ENCODE measurements at regions not wholly inside any gene's neighbourhood (a gene's known extent, or its start where the extent isn't known, plus 50 kb on each side); places are given as distances from the start of the nearest gene placed in this dataset.

DNA sequence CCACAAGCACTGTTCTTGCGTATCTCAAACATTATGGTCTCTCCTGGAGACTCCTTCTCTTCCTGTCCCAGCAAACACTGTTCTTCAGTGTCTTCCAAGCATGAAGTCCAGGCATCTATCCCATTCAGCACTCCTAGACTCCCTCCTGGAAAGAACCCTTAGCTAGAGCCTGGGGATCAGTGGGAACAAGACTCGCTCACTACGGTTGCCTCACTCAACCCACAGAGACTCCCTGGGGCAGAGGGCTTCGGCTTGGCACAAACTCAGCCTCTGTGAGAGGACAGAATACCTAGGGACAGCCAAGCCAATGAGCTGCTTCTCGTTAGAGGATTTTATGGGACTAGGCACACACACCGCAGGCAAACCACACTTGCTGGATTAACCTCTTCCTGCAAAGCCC, 86.5 kb upstream of the IPO9 start (continued):
- TF ChIP-seq, protein P1, sequence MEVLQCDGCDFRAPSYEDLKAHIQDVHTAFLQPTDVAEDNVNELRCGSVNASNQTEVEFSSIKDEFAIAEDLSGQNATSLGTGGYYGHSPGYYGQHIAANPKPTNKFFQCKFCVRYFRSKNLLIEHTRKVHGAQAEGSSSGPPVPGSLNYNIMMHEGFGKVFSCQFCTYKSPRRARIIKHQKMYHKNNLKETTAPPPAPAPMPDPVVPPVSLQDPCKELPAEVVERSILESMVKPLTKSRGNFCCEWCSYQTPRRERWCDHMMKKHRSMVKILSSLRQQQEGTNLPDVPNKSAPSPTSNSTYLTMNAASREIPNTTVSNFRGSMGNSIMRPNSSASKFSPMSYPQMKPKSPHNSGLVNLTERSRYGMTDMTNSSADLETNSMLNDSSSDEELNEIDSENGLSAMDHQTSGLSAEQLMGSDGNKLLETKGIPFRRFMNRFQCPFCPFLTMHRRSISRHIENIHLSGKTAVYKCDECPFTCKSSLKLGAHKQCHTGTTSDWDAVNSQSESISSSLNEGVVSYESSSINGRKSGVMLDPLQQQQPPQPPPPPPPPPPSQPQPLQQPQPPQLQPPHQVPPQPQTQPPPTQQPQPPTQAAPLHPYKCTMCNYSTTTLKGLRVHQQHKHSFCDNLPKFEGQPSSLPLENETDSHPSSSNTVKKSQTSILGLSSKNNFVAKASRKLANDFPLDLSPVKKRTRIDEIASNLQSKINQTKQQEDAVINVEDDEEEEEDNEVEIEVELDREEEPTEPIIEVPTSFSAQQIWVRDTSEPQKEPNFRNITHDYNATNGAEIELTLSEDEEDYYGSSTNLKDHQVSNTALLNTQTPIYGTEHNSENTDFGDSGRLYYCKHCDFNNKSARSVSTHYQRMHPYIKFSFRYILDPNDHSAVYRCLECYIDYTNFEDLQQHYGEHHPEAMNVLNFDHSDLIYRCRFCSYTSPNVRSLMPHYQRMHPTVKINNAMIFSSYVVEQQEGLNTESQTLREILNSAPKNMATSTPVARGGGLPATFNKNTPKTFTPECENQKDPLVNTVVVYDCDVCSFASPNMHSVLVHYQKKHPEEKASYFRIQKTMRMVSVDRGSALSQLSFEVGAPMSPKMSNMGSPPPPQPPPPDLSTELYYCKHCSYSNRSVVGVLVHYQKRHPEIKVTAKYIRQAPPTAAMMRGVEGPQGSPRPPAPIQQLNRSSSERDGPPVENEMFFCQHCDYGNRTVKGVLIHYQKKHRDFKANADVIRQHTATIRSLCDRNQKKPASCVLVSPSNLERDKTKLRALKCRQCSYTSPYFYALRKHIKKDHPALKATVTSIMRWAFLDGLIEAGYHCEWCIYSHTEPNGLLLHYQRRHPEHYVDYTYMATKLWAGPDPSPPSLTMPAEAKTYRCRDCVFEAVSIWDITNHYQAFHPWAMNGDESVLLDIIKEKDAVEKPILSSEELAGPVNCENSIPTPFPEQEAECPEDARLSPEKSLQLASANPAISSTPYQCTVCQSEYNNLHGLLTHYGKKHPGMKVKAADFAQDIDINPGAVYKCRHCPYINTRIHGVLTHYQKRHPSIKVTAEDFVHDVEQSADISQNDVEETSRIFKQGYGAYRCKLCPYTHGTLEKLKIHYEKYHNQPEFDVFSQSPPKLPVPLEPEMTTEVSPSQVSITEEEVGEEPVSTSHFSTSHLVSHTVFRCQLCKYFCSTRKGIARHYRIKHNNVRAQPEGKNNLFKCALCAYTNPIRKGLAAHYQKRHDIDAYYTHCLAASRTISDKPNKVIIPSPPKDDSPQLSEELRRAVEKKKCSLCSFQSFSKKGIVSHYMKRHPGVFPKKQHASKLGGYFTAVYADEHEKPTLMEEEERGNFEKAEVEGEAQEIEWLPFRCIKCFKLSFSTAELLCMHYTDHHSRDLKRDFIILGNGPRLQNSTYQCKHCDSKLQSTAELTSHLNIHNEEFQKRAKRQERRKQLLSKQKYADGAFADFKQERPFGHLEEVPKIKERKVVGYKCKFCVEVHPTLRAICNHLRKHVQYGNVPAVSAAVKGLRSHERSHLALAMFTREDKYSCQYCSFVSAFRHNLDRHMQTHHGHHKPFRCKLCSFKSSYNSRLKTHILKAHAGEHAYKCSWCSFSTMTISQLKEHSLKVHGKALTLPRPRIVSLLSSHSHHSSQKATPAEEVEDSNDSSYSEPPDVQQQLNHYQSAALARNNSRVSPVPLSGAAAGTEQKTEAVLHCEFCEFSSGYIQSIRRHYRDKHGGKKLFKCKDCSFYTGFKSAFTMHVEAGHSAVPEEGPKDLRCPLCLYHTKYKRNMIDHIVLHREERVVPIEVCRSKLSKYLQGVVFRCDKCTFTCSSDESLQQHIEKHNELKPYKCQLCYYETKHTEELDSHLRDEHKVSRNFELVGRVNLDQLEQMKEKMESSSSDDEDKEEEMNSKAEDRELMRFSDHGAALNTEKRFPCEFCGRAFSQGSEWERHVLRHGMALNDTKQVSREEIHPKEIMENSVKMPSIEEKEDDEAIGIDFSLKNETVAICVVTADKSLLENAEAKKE (CRISPR knock-in tag; IDR thresholded peaks at IDR 0.05), result no peak
- no peak for TF ChIP-seq STAT1 (IDR thresholded peaks at IDR 0.05; ENCODE audit: unreplicated experiment)

DNA sequence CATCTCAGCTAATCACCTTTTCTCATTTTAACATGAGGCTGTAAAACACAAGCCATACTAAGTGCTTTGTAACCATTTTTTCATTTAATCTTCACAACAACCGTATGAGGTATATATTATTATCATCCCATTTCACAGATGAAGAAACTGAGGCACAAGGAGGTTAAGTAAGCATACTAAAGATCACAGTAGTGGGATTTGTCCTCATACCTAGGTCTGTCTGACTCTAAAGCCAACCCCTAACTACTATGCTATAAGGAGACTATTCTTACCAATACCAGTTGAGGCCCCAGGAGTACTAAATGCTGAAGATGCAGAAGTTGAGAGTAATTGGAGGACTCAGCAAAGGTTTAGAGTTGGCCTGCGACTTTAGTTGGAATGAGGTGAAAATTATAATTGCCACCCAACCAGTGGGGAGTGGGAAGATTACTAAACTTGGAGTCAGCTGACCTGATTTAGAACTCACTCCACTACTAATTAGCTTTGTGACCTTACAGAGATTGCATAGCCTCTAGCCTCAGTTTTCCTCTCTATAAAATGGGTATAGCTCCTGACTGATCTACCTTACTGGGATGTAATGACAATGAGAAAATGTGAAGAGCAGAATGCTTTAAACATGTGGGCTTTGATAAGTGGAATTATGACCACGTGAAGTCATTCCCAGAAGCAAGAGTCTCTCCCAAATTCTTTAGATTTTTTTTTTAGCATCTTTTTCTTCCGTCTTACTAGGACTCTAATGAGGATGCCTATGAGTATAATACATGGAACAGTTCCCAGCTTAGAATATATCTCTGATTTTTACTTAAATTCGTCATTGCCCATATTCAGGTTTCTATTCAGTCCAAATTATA, 85.8 kb upstream of the IPO9 start:
- Histone ChIP-seq H2AFZ (no peak overlapping the region), H3K9me2 (ENCODE audit: insufficient read depth) (no peaks in the 10 kb centered on the region), H3K4me3 (no peak overlapping the region), H3F3A (replicated peaks; ENCODE audit: low read depth) (0 out of 2 replicates have a peak, but pooled peaks cover 4% of the 10 kb centered on the region), H3K79me2 (replicated peaks; ENCODE audit: insufficient read depth) (peaks cover 50% of the 10 kb centered on the region), H4K20me1 (replicated peaks; ENCODE audit: insufficient read depth) (peaks cover 18% of the 10 kb centered on the region), H3K4me1 (ENCODE audit: insufficient read depth) (peaks cover 34% of the 10 kb centered on the region), H3K36me3 (ENCODE audit: insufficient read depth) (no peaks in the 10 kb centered on the region), H3K27me3 (ENCODE audit: insufficient read depth) (no peaks in the 10 kb centered on the region; the same call in 1 of the 2 replicates), H3K27ac (ENCODE audit: low read depth) (no peak overlapping the region), H3K4me2 (no peak overlapping the region)
- Mint-ChIP-seq H3K9me3 (no peaks in the 10 kb centered on the region), H3K27ac (no peak overlapping the region), H3K36me3 (ENCODE audit: low read depth) (0 out of 3 replicates have a peak, but pooled peaks cover 3% of the 10 kb centered on the region), H3K27me3 (ENCODE audit: insufficient read depth, low read depth, poor library complexity) (peaks cover 12% of the 10 kb centered on the region), H3K4me3 (no peak overlapping the region), H3K4me1 (peaks cover 57% of the 10 kb centered on the region)
- ATAC-seq (no peak), DNase-seq (ENCODE audit: low spot score) (no peak)
- no peak for TF ChIP-seq POLR2AphosphoS5 (IDR thresholded peaks at IDR 0.05; ENCODE audit: low read depth)
- TF ChIP-seq CREB1 (CRISPR knock-in tag; IDR thresholded peaks at IDR 0.05; ENCODE audit: low read depth), result no peak
- TF ChIP-seq, protein P2, sequence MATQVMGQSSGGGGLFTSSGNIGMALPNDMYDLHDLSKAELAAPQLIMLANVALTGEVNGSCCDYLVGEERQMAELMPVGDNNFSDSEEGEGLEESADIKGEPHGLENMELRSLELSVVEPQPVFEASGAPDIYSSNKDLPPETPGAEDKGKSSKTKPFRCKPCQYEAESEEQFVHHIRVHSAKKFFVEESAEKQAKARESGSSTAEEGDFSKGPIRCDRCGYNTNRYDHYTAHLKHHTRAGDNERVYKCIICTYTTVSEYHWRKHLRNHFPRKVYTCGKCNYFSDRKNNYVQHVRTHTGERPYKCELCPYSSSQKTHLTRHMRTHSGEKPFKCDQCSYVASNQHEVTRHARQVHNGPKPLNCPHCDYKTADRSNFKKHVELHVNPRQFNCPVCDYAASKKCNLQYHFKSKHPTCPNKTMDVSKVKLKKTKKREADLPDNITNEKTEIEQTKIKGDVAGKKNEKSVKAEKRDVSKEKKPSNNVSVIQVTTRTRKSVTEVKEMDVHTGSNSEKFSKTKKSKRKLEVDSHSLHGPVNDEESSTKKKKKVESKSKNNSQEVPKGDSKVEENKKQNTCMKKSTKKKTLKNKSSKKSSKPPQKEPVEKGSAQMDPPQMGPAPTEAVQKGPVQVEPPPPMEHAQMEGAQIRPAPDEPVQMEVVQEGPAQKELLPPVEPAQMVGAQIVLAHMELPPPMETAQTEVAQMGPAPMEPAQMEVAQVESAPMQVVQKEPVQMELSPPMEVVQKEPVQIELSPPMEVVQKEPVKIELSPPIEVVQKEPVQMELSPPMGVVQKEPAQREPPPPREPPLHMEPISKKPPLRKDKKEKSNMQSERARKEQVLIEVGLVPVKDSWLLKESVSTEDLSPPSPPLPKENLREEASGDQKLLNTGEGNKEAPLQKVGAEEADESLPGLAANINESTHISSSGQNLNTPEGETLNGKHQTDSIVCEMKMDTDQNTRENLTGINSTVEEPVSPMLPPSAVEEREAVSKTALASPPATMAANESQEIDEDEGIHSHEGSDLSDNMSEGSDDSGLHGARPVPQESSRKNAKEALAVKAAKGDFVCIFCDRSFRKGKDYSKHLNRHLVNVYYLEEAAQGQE (IDR thresholded peaks at IDR 0.05; ENCODE audit: unreplicated experiment), result no peak
- TF ChIP-seq EZH2phosphoT487 (IDR thresholded peaks at IDR 0.05; ENCODE audit: unreplicated experiment), result no peak
- no peak for TF ChIP-seq ZNF114 (CRISPR knock-in tag; IDR thresholded peaks at IDR 0.05)
